RPMI8226 (cell line): ENCODE measurements at regions not wholly inside any gene's neighbourhood (a gene's known extent, or its start where the extent isn't known, plus 50 kb on each side); places are given as distances from the start of the nearest gene placed in this dataset.

Source experiments
- DNase-seq: peaks from one replicate; pipeline ENCODE4 v3.0.0-alpha.2; 2015

DNA sequence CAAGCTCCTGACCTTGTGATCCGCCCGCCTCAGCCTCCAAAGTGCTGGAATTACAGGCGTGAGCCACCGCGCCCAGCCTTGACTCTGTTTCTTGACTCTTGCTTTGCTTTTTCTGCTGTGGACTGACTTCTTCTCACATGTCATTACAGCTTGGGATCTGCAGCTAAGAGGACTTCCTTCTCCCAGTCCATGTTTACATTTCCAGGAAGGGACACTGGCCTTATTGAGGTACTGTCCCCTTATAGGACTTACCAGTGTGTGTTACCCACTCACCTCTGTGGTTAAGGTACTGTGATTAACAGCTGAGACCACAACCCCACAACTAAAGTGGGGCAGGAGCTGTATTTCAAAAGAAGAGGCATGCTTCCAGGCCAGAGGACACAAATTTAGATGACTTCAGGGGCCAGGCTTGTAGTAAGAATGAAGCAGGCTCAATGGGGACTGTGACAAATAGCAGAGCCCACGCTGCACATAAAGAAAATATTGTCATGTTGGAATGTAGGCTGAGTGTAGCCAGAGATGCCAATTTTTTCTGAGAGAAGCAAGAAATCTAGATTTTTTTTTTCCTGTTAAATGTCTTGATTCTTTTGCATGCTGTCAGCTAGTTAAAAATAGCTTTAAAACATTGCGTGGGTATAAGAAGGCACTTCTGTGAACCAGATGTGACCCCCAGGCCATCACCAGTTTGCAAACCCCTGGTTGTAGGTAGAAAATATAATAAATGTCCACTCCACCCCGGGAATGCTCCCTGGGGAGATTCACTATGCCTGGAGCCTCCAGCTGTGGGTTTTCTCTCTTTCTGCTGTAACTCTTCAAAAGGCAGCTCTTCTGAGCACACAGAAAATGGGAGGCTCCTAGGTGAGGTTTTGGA is 75.0 kb downstream of the PTPDC1 start:
- DNase-seq = no peak

DNA sequence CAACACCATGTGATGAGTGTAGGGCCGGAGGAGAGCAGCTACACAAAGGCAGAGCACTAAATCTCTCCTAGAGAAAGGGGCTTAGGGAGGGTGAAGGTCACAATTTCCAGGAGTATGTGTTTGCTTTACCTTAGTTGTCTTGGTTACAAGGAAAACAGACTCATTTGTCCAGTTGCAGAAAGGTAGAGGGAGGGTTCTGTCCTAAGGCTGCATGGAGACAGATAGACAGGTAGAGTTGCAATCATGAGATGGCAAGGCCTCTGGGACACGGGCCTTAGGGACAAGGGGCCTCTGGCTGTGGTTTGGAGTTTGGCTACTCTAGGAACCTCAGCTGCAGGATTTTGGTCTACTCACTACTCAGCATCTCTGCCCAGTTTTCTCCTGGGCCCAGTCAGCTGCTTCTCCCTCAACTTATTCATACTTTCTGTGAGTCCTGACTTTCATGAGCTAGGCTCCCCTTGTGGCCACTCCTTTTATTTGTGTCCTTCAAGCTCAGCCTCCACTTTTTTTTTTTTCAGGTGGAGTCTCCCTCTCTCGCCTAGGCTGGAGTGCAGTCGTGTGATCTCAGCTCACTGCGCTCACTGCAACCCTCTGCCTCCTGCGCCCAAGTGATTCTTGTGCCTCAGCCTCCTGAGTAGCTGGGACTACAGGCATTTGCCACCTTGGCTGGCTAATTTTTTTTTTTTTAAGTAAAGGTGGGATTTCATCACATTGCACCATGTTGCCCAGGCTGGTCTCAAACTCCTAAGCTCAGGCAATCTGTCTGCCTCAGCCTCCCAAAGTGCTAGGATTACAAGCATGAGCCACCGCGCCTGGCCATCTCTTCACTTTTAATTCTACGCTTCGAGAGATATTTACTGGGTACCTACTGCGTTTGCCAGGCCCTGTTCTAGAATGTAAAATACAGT is 76.6 kb downstream of the PTPDC1 start:
- no peak for DNase-seq

DNA sequence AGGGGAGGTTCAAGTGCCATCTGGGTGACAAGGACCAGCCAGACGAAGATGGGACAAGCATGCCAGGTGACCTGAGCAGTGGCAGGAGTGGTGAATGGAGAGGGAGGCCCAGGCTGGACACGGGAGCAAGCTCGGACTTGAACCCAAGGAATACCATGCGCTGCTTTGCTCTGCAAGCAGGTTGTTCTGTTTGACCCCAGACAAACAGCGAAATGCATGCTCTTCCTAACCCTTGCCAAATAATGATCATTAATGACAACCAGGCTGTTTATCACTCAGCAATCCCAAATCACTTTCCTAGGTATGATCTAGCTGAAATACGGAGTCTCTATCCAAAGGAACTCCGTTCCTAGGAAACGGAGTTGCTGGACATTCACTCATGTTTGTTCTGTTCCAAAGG is 77.4 kb downstream of the PTPDC1 start:
- no peak for DNase-seq

DNA sequence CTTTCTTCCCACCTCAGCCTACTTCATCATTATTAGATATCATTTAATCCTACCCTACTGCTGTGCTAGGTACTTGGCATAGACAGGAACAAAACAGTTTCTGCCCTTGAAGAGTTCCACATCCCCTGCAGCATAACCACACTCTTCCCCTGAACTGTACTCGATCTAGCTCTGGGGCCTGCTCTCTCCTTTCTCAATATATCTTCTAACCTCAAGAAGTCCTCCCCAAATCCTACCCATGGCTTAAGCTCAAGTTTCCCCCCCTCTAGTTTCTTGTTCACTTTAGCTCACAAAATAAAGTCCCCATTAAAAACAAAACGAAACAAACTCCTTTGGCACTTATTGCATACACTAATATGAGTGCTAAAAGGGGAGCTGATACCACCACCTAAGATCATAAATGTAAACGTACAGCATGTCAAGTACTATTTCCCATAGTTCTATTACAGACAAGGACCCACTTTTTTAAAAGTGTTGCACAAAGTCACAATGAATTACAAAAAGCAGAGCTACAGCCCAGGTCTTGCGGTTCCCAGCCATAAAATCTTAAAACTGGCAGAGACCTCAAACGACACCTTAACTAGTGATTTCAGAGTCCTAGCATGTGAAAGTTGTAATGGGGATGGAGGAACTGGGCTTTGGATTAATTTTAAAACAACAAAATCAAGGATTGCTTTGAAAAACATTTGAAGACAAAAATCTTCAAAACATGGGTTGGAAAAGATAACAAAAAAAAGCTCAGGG is 80.7 kb downstream of the PTPDC1 start:
- DNase-seq = no peak

DNA sequence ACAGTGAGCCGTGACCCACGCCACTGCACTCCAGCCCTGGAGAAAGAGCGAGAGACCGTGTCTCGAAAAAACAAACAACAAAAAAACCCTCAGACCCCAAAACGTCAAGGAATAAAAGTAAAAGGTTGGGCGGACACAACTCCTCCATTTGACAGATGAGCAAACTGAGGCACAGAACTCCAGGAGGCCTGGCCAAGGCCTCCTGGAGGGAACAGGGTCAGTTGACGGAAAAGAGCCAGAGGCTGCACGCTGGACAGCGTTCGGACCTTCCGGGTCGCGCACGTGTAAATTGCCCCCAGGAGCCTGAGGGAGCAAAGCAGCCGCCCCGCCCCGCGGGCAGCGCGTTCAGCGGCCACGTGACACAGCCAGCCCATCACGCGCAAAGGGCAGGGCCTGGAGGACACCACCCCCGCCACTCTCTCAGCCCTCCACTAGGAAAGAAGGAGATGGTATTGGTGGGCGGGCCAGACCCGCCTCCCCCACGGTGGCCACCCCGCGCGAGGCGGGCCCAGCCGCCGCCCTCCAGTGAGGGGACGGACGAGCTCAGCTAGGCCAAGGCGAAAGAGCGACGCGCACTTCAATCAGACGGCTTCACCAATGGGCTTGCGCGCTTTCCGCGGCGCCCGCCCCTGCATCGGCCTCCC is 81.5 kb downstream of the PTPDC1 start:
- DNase-seq = peak; percentile 96

DNA sequence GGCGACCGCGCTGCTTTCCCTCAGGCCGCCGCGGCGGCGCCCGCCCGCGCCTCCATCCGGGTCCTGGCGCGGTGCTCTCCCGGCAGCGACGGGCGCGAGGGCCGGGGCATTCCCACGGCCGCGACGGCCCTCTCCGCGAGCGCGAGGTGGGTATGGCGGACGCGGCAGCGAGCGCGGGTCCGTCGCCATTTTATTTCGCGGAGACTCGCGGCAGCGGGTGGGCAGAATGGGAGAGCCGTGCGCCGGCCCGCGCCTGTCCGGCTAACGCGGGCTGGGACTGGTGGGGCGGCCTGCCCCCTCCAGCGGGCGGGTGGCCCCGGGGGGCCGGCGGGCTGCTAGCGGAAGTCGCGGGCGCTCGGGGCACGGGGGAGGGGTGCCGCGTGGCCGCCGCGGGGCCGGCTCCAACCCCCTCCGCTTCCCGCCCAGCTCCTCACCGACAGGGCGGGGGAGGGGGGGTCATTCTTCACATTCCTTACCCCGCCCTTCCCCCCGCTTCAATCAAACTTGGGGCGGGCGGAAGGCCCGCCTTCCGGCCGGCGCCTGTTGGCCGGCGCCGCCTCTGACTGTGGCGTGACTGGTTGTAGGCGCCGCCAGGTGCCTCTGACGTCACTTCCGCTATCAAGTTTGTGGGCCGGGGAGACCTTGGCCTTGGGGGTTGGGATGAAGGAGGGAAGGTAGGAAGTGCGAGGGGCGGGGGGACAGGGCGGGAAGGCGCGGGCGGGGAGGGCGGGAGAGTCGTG is 82.1 kb downstream of the PTPDC1 start:
- DNase-seq = peak; percentile 98

DNA sequence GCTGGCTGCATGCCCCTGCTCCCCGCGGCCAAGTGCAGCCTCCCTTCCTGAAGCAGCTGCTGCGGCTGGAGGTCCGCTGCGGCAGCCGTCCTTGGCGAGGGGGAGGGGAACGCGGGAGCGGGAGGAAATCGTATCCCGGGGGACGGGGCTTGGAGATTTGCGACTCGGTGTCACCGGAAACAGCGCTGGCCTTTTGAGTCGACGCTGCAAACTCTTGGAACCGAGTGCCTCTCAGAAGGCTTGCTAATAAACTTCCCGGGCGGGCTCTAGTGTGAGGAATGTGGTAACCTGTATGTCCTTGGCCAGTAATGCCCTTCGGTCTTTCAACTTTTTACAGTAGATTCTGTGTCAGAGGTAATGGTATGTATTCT is 82.7 kb downstream of the PTPDC1 start:
- DNase-seq = no peak

DNA sequence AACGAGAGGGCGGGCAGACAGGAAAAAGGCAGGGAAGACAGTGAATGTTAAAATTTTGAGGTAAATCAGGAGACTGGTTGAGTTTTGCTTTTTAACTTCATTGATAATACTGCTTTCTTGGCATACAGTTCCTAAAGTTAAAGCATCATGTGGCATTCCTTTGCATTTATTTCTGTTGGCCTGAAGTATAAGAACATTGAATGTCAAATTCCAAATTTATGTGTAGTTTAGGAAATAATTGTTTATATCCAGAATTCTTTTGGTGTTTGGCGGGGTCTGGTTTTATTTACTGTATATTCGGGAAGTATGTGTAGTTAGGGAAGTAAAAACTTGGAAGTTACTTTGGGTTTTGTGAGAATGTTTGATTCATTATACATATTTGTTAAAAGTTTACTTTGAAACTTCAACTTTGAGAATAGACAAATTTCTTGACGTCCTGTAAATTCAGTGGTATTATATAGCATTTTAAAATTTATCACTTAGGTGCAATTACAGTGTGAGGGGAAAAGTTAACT is 83.2 kb downstream of the PTPDC1 start:
- no peak for DNase-seq

DNA sequence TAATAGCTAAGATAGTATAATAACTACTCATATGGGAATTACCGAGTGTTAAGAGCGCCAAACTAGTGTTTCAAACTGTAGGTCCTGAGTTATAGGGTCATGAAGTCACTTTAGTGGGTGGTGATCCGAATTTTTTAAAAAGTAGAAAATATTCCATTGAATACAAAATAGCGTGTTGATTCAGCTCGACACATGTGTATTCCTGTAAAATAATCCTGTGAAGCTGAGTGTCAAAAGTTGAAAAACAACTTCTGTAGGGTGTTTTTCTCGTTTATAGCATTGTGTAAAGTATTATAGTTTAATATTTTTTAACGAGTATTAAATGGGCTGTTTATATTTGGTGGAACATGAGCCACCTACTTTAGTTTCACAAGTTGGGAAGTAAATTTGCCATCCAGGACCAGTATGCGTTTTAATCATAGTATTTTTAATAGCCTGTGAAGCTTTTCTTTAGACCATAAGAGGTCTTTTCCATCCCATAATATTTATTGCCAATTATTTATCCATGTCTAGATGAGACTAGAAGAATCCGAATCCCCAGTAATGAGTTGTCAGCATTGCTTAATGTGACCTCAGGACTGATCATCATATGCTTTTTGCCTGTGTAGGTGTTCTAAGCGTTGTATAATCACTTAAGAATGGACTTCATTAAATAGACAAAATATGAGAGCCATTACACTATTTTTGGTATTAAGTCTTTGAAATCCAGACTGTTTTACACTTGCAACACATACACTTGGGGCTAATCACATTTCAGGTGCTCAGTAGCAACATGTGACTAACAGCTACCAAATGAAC is 84.1 kb downstream of the PTPDC1 start:
- no peak for DNase-seq

DNA sequence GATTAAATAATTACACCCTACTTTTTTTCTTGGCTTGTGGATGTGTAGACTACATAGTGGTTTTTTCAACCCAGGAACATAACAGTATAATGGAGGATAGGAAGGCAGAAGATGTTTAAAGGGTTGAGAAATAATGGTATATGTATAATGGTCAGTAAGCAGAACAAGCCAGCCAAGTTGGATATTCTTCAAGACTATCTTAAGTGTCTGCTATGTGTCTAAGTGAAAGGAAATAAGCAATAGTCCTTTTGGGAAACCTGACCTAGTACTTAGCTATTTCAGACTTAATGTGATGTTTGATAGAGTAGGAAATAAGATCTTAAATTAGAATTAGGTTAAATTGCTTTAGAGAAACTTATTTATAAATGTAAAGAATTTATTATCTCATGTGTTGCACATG is 85.7 kb downstream of the PTPDC1 start:
- no peak for DNase-seq

DNA sequence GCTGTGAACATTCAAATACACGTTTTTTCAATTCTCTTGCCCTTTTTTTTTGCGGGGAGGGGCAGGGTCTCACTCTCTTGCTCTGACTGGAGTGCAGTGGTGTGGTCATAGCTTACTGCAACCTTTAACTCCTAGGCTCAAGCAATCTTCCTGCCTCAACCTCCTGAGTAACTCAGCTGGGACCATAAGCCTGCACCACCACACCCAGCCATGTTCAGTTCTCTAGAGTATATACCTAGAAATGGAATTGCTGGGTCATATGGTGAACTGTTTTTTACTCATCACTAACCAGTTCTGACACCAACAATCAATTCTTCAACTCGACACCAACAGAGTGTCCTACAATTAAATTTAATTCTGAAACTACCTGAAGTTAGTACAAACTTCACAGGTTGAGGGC is 85.5 kb upstream of the ZNF169 start:
- DNase-seq = no peak

DNA sequence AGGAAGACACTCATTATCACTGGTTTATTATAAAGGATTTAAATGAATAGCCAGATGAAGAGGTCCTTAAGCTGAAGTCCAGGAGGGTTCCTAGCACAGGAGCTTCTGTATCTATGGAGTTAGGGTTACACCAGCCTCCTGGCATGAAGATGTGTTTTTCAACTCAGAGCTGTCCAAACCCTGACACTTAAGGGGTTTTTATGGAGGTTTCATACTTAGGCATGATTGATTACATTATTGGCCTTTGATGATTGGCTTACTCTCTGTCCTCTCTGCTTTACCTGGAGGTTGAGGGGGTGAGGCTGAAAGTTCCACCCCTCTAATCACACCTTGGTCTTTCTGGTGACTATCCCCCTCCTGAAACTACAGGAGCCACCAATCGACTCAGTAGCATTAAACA is 84.9 kb upstream of the ZNF169 start:
- DNase-seq = no peak

DNA sequence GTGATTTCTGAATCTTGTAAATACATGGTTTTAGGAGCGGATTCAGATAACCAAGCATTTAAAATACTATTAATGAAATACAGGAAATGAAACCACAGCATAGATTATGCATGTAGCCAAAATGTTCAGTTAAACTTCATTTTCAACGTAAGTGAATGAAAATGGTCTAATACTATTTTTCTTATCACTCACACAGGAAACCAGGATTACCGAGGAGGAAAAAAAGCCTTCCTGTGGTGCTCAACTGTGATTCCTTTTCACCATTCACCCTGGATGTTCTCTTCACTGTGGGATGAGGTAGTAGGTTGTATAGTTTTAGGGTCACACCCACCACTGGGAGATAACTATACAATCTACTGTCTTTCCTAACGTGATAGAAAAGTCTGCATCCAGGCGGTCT is 83.4 kb upstream of the ZNF169 start:
- no peak for DNase-seq

DNA sequence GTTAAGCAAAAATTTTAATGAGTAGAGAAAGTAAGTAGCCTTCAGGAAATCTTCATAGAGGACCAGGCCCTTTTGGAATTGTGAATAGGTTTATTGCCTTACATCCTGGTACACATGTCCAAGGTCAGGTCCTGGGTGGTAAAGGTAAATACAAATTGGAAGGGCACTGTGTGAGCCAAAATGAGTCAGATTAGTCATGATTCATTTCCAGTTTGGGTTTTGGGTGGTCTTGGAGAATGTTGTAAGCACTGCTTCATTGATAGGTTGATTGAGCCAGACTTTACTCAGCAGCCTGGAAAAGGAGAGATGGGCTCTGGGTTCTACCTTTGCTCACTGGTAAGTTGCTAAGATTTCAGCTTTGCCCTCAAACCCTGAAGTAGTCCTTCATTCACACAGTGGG is 82.5 kb upstream of the ZNF169 start:
- DNase-seq = no peak

DNA sequence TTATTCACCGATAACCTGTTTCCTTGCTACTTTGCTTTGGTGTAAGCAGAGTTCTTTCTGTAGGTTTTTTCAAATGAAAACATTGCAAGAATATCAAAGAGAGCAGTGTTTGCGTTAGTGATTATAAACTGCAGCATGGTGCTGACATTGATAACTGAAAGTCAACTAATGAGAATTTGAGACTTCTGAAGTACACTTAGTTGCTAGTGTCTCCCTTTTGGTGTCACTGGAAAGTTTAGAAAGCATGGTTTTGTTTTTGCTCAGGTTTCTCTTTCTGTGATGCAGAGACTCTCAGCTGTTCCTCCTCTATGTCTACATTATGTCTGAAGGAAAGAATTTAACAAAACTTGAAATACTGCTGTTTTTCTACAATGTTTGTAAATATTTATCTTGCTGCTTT is 80.2 kb upstream of the ZNF169 start:
- DNase-seq = no peak

DNA sequence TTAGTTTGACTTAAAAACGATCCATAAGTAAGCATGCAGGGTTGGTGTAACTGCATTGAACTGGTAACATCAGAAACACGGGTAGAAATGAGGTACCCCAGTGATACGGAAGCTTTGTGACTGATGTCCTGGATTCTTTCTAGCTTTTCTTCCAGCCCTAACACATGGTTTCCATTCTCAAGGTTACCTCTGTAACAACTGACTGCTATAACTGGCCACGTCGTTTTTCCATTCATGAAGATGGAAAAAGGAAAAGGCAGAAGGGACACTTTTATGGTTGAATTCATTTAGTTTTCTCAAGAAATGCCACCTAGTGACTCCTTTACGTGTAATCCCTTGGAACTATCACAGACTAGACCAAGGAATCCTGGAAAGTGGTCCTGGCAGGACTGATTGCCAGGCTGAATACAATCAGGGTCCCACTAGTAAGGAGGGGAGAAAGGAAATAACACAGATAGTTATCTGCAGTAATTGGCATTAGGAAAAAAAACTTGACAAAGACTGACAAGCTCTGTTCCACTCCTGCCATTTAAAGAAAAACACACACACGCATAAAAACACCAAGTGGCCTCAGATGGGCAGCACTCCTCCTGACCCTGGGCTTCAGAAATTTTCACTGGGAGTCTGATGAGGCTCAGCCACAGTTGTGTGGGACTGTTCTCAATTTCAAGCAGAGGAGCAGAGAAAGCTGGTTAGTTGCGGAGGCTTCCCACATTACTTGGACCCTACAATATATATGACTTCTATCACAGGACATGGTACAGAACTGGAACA is 77.5 kb upstream of the ZNF169 start:
- no peak for DNase-seq

DNA sequence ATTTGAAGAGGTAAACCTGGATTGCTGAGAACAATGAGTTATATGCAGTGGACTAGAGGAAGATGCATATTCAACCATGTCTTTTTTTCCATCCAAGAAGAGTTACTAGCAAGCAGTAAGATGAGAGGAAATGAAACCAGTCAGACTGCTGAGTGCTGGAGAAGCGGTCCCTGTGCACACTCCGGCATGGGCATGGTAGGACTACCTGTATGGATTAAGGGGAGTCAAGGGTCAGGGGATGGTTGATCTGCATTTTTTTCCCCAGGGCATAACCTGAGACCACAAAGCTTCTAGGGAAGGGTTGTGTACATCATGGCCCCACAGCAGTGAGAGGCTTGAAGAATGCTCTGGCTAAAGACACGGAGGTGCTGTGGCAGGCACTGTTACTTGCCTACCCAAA is 76.6 kb upstream of the ZNF169 start:
- peak; percentile 23 for DNase-seq

DNA sequence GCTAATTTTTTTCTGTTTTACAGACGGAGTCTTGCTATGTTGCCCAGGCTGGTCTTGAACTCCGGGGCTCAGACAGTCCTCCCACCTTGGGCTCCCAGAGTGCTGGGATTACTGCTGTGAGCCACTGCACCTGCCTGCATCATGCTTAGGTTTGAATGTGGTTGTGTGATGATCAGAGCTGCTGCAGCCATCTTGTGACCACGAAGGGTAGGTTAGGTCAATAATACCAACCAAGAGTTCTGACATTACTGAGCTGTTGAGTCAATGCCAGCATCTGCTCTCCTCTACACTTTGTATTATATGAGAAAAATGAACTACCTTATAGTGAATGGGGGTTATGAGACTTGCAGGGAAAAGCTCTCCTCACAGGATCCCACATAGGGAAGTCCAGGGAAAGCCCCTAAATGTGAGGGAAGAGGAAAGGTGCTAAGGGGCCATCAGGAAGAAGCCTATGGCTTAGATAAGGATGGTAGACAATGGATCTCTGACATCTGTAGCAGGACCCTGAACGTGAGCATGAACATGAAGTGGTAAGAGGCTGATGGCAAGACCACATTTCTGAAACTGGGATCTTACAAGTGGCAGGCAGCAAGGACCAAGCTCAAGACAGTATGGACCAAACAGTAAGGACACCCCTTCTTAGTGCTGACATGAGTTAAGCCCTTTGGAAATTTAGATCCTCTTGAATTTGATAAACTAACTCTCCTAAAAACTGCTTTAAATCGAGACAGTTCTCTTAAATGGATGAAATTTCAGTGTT is 75.7 kb upstream of the ZNF169 start:
- no peak for DNase-seq

DNA sequence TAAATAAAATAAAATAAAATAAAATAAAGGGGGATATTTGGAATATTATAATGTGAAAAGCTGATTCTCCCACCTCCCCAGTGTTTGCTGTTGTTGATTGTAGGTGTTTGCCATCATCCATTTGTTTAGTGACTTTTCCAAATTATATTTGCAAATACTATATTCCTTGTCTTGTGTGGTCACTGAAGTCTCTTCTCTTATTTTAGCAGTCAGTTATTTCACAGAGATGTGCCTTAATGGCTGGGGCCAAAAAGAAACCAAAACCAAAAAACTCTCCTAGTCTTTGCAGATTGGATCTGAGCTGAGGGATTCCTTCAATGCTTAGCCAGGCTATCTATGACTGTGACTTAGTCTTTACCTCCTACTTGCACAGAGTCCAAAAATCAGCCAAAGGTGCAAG is 70.9 kb upstream of the ZNF169 start:
- DNase-seq = no peak
